ENCODE measurements at regions not wholly inside any gene's neighbourhood (a gene's known extent, or its start where the extent isn't known, plus 50 kb on each side); places are given as distances from the start of the nearest gene placed in this dataset.
"Not testable (repeated sequence)": the region's sequence is repeated elsewhere in the genome, so short reads cannot be mapped to it uniquely, and the experiment has no call there.

DNA sequence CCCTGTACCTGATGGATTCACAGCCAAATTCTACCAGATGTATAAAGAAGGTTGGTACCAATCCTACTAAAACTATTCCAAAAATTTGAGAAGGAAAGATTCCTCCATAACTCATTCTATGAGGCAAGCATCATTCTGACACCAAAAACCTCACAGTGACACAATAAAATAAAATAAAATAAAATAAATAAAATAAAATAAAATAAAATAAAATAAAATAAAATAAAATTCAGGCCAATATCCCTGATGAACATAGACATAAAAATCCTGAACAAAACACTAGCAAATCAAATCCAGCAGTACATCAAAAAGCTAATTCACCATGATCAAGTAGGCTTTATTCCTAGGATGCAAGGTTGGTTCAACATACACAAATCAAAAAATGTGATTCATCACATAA lies 108.1 kb downstream of the PROX1 start:
- DNase-seq: not testable (repeated sequence)

DNA sequence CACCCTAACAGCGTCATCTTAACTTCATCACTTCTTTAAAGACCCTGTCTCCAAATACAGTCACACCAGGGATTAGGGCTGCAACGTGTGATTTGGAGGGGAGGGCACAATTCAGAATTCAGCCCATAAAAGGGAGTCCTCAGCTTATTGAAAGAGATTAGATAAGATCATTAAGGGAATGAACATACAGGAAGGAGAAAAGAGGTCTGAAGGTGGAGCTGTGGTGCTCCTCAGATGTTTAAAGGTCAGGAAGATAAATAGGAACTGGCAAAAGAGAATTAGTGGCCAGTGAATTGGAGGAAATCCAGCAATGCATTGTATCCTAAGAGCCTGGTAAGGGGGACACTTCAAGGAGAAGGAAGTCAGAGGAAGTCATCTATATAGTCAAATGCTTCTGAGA lies 113.5 kb downstream of the PROX1 start:
- no peak for DNase-seq

DNA sequence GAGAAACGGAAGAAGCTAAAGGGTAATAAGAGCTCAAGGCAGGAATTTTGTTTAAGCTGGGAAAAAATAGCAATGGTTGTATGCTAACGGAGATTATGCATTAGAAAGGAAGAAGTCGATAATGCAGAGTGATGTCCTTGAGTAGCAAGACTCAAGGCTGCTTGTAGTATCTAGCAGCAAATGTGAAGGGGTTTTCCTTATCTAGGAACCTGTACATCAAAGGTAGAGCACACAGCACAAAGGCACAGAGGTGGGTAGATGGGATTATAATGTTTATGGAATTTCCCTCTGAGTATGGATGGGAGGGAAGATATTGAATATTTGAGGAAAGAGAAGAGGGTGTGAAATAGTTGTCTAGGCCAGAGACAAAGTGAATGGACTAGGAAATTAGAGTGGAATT lies 114.1 kb downstream of the PROX1 start:
- no peak for DNase-seq

DNA sequence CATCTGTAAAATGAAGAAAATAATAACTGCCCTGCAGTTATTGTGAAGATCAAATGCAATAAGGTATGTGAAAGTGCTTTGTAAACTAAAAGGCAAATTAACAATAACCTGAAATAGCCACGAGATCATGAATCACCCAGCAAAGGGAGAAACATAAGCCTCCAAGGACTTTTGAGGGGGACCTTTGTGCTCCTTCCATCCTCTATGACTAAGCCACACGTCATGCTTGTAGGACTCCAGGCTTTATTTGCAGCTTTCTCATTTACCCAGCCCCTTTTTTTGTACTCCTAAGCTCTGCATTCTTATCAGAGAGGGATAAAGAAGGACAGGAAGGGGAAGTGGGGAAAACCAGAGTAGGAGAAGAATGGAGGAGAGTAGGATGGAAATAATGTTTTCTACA lies 115.1 kb downstream of the PROX1 start:
- no peak for DNase-seq

DNA sequence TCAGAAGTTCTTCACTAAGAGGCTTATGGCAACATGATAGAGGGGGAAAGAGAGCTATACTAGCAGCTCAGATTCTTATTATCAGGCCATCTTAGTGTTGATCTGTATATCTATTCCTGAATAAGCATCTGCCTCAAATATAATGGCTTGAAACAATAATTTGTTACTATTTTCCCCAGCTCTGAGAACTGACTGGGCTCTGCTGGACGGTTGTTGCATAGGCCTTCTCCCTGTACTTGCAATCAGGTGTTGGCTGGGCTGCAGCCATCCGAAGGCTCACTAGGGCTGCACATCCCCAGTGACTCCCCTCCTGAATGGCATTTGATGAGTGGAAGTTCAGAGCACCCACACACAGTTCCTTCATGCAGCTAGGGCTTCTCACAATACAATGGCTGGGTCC lies 116.0 kb downstream of the PROX1 start:
- DNase-seq: no peak

DNA sequence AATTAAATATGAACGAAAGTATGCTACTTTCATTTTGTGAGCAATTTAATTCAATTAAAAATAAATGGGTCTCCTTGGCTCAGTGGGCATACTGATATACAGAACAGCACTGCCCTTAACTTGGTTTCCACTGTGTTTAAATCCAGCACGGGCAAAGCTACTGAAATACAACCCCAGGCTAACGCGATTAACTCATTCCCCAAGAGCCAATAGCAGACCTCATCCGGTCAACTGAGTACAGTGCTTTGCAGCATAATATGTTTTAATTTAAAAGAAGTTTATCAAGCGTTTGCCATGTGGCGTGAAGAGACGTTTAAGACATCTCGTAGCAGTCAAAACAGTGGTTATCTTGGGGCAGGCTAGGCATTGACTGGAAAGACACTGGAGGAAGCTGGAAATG lies 118.6 kb downstream of the PROX1 start:
- no peak for DNase-seq

DNA sequence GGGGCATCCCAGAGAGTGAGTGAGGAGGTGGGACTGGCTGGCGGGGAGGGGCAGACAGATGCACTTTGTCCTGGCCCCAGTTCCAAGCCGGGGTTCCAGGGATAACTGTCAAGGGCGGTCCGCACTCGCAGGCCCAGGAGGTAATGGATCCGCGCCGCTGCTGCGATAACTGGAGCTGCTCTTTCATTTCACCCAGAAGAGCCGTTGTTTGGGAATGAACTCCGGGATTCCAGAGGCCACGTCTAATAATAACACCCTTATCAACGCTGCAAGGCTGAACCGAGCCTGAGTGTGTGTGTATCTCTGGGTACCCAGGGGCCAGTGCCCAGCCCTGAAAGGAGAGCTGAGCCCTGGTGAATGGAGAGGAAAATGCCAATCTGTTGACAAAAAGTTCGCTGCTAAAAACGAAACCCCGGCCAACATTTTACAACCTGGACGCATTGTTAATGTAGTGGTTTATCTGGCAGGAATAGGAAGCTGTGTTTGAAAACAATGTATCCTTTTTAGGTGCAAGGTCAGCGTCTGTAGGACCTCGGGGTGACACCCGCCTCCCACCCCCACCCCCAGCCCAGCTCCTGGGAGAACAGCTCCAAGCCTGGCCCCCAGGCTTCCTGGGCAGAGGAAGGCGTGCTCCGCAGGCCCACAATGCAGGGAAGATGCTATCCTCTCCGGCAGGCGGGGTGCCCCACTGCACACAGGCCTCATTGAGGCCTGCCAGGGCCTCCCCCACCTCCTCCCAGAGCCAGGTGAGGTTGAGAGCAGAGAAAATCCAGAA lies 119.7 kb downstream of the PROX1 start:
- DNase-seq: no peak

DNA sequence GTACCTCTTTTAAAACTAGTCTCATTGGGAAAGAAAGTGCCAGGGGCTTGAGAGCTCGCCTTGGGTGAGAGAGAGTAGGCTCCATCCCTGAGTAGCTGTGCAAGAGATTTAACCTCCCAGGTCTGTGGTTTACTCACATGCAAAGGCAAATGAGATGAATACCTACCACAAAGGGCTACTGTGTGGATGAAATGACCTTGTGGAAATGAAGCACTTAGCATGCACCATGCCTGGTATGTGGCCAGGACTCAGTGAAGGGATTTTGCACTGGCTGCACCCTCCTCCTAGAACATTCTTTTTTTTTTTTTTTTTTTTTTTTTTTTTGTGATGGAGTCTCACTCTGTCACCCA lies 120.3 kb downstream of the PROX1 start:
- no peak for DNase-seq

DNA sequence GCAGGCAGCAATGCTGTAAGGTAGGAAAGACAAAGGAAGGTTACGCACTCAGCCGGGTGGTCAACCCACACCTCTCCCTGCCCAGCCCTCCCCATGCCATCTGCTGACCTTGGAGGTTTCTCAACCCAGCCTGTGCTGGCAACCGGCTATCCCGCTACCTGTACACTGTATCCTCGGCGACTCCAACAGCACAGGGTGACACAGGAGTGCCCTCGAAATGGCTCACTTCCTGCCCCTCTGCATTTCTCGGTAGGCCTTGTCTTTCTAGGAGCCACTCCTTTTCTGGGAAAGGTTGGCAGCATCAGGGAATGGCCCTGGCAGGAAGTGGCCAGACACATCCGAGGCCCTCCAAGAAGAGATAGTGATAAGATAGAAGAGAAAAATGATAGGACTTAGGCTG lies 124.0 kb downstream of the PROX1 start:
- no peak for DNase-seq

DNA sequence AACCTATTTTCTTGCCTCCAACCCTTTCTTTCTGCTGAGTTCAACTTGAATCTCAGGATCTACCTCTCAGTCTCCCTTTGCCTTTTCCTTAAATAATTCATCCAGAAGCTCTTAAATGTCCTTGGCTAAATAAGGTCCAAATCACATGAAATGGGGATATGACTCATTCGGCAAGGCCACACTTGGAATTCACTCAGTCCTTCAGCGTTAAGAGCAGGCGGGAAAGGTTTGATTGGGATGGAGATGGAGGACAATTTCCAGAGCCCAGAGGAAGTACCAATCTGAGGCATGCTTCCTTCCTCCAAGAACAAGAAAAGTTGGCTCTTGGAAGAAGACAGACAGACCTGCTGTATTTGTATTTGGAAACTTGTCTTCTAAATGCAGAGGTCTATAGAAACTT lies 128.5 kb downstream of the PROX1 start:
- DNase-seq: no peak

DNA sequence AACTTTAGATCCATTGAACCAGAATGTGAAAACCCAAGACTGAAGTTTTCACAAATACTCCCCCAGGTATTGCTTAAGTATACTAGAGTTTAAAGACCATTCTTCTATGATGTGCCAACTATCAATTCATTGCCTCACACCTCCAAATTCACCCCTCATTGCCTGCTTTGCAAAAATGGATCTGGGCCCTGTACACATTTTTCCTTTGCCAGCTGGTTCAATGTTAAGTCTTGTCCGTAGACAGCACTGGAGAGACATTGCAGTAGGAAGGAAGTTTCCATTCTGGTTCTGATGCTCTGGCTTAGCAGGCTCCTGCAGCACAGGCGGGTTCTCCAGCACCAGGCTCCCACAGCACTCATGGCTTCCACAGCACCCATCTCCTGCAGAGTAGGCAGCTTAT lies 130.0 kb downstream of the PROX1 start:
- no peak for DNase-seq

DNA sequence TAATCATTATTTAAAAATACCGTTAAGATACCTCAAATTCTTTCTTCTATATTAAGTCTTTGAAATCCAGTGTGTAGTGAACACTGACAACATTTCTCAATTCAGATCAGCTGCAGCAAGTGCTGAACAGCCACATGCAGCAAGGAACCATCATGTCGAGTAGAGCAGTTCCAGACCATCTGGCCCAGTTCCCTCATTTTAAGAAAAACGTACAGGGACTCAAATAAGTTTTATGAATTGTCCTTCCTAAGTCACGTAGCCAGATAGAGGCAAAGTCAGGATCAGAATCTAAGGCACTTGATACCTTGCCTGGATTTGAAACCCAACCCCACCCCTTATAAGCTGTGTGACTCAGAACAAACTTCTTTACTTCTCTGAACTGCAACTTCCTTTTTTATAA lies 132.4 kb downstream of the PROX1 start:
- peak; percentile 13 for DNase-seq

DNA sequence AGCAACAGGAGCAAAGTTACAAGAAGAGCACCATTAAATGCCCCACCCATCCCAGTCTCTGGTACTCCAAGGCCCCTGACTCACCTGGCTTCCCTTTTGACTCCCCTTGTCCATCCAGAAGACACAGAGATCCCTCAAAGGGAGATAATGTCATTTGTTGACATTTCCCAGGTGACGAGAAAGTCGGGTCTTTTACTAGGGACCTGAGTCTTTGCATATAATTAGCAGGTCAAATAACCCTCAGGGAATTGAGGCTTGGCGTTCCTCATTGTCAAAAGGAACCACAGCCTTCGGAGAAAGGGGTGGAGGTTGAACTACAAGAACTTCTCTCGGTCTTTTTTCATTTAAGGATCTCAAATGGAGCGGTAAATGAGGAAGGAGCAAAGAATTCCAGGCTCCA lies 133.2 kb downstream of the PROX1 start:
- peak; percentile 14 for DNase-seq

DNA sequence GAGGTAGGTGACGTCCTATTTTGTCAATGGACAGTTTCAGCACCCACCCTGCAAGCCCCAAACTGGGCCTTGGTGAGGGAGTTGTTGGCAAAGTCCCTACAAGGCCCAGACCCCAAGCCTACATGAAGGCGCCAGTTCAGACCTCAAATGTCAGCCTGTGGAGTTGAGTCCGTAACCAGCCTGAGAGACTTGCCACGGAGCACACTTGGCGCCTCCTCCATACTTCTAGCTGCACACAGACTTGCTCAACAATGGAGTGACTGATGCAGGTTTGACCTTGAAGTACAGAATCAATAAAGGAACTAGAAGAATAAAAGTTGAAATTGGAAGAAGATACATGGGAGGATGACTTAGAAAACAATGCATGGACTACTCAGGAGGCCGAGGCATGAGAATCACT lies 134.3 kb downstream of the PROX1 start:
- no peak for DNase-seq

DNA sequence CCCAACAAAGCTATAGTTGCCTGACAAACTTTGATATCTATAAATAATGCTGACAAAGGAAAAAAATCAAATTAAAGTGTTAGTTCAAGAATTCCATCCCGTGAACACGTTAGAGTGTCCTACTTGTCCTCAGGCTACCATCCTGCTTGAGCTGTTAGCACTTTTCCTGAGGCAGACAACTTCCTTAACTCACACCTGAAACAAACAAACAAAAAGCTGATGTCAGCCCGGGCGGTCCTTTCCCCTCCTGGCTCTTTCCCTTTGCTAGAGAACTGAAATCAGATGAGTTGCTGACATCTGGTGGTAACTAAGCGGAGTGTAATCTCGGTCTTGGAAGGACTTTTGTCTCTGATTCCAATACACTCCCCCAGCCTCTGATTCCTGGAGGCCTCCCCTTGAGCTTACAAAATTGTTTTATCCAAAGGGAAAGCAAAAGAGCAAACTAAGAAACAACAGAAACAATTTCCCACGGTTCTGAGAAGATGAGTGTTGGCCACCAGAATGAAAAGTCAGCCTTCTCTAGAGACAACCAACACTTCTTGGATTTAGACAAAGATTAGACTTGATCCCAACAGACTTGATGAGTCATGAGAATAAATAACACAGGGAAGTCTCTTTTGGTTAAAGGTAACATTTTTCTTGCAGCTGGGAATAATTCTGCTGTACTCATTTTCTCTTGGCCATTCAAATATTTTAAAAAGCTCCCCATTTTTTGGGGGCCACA lies 135.4 kb downstream of the PROX1 start:
- peak; percentile 86 for DNase-seq

DNA sequence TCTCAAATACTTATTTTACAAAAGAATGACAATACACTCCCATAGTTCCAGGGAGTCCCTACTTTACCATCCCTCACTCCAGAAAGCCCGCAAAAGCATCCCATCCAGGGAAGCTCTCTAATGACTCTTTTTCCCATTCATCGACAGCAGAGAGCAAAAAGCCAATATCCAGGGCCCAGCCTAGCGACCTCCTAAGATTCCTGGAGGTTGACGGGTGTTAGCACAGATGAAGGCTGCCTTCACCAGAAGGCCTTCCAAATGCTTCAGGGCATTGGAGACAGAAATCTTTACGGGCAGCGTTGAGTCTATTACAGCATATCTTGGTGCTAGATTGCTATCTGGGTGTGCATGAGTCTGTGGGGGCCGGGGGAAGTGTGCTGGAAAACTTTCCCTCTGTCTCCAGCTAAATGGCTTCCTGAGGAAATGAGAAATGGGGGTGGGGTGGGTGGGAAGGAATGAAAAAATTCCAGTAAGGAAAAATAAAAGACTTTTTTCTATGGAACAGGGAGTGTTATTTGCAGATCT lies 136.6 kb downstream of the PROX1 start:
- DNase-seq: no peak

DNA sequence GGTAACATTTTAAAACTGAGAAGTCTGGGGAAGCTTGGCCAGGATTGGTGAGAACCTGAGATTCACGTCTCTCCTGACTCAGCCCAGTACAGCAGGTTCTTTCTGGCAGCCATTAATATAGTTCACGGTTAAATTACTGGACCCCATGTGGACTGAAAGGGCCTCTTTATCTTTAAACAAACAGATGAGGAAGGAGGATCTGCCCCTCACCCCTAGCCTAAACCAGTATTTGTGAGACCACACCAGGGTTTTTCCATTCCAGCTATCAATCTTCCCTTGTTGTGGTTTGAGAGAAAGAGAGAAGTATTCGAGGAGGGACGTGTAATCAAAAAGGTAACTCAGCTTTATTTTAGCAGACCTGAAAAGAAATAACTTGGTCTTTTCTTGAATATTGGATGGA lies 137.1 kb downstream of the PROX1 start:
- DNase-seq: no peak

DNA sequence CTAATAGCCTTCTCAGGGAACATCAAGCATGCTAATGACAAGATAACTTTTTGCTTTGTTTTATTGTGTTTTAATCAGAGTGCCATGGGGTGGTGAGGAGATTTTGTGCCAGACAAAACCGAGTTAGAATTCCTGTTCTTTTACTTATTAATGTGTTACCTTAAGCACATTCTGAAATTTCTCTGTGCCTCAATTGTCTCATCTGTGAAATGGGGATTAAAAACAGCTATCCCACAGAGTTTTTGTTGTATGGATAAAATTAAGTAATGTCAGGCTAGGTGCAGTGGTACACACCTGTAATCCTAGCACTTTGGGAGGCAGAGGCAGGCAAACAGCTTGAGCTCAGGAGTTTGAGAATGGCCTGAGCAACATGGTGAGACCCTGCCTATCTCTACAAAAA lies 138.0 kb downstream of the PROX1 start:
- no peak for DNase-seq

DNA sequence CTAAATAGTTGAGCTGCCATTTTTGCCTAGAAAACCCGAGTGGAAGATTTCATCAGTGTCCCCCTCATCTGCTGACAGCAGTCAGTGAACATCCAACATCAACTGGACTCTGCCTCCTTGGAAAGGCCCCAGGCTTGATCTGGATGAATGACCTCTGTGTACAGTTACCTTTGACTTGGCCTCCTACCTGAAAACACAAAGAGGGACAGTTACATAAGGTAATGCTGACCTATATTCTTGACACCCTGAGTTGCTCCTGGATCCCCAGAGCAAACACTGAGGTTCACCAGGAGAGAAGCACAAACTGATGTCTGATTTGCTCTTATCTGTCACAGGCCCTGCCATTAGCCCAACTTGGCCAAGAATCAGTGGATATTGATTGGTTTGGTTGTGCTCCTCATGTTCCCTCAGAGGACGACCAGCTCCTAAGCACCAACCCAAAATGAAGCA lies 138.9 kb downstream of the PROX1 start:
- no peak for DNase-seq

DNA sequence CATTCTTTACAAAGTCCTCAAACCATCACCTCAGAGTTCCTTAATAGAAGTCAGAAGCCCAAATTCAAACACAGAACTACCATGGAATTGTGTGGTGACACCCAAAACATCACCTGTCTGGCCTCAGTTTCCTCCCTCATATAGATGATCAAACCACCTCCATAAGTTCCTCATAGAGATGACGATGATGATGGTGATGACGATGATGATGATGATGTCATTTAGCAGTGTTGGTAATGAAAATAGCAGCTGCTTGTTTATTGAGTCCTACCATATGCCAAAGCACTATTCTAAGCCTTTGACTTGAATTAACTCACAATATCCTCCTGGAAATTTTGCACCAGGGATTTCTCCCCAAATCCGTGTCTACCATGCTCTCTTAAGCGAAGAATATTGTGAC lies 139.9 kb downstream of the PROX1 start:
- no peak for DNase-seq

DNA sequence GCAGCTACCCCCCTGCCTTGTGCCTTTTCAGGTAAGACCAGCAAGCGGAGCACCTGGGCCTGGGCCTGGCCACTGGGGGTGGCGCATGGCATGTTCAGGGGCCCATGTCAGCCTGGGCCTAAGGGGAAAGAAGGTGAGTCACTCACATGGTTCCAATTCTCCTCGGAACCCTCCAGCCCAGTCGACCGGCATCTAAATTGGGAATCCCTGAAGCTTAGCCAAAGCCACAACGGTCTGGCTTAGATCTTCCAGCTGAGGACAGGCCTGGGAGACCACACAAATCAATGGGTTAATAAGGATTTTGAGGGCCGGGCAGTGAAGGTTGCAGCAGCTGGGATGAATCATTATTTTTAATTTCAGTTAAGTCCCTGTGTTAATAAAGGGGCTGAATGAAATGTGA lies 145.1 kb upstream of the SMYD2 start:
- no peak for DNase-seq

DNA sequence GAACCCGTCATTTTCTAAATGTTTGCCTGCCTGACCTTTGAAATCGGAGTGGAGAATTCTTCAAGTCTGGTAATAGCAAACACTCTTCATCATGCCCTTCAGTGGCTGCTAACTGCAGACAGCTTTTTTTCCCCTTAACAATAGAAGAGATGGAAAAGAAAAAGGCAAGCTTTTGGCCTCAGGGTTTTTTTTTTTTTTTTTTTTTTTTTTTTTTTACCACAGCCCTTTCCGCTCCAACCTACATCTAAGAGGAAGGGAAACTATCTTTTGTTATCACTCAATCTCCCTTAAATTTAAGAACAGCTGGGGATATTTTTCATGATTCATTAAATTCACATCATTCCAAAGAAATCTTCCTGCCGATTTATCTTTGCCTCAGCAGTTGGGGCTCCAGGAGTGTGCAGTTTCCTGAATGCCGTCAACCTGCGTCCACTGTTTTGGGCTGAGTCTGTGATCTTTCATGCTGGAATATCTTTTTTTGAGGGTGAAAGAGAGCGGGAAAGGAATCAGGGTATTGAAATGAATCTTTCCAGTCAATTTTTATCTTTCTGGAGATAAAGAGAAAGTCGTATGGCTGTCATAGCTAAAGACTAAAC lies 144.5 kb upstream of the SMYD2 start:
- no peak for DNase-seq

DNA sequence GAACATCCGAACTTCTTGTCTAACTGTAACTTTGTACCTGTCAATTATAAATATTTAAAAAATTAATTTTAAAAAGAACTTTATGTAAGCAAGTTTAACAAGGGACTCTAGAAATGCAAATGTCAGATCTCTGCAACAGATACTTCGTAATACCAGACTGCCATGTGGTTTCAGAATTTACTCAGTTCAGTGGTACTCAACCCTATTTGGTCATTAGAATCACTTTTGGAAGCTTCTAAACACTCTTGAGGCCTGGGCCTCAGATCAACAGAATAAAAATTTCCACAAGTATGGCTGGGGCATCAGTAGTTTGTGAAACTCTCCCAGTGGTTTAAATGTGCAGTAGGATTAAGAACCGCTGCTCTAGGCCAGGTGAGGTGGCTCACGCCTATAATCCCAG lies 139.5 kb upstream of the SMYD2 start:
- DNase-seq: no peak
